ENCODE measurements at regions not wholly inside any gene's neighbourhood (a gene's known extent, or its start where the extent isn't known, plus 50 kb on each side); places are given as distances from the start of the nearest gene placed in this dataset.

GRCh38 chr2:573805-574392 lies 103.3 kb downstream of the TMEM18 start:
- no peaks in the 10 kb centered on the region for H3K79me1 ChIP-seq (ENCODE audit: low read depth, low read length)
- CTCF ChIA-PET (ENCODE audit: partially characterized antibody), result interaction anchor here (0.7 to 1.6 kb wide), 4 partner anchors 9 to 166 kb away, joined by 3 to 4 read pairs (median 3); no protein-coding TSS in a partner anchor
- H3K14ac ChIP-seq (ENCODE audit: insufficient read length), result no peak overlapping the region
- POLR2A ChIA-PET (ENCODE audit: partially characterized antibody), result no interaction called here
- DNase-seq (ENCODE audit: low read depth in 1 of 2, low spot score in 2 of 2) (no peak), FAIRE-seq (no peak)
- H3K9me3 ChIP-seq (ENCODE audit: insufficient read depth in 2 of 2, low read depth in 1 of 2, low read length in 1 of 2), result peaks cover 0 to 8% of the 10 kb centered on the region in 2 experiments; a peak in 1 of 4 replicates
- H3K18ac ChIP-seq (ENCODE audit: extremely low read depth, low read length), result no peak overlapping the region
- H3K27me3 ChIP-seq (replicated peaks in 1 of 4; ENCODE audit: control insufficient read depth in 3 of 4, extremely low read depth in 1 of 4, insufficient read depth in 3 of 4, low read length in 3 of 4), result no peaks in the 10 kb centered on the region
- no peak overlapping the region for H3K4me3 ChIP-seq (ENCODE audit: extremely low read depth in 1 of 4, insufficient read depth in 2 of 4, low read depth in 3 of 4, low read length in 4 of 4)
- H2BK12ac ChIP-seq (ENCODE audit: low read depth, low read length), result no peak overlapping the region
- H4K8ac ChIP-seq (ENCODE audit: extremely low read depth, insufficient read depth, low read length), result no peak overlapping the region
- WGBS, 2 experiments (ENCODE audit: extremely low coverage in 1 of 2, insufficient coverage in 1 of 2, insufficient read length in 1 of 2, insufficient replicate concordance in 2 of 2, low coverage in 1 of 2, low lambda C conversion rate in 2 of 2, missing lambda C conversion rate in 1 of 2), result 84% methylated on average over 6 of the region's 6 CpGs; no CpG with 5 or more reads in 1 of the 2 experiments
- no peak overlapping the region for H4K5ac ChIP-seq (ENCODE audit: insufficient read length, low read depth, low read length)
- no peak overlapping the region for H3K27ac ChIP-seq (ENCODE audit: low read depth, low read length)
- no peaks in the 10 kb centered on the region for H3K36me3 ChIP-seq (ENCODE audit: control insufficient read depth in 2 of 4, insufficient read depth in 4 of 4, low read length in 3 of 4)
- no peaks in the 10 kb centered on the region for H3K23me2 ChIP-seq (ENCODE audit: low read depth, low read length)
- H3K56ac ChIP-seq (replicated peaks; ENCODE audit: insufficient read length, low read depth, low read length), result no peak overlapping the region
- no peak overlapping the region for H2BK15ac ChIP-seq (ENCODE audit: low read length)
- TF ChIP-seq RNF2 (IDR thresholded peaks at IDR 0.05; ENCODE audit: borderline replicate concordance, low read depth, low read length, missing control alignments, poor library complexity, severe bottlenecking) (no peak), SP2 (IDR thresholded peaks at IDR 0.05; ENCODE audit: low read length) (no peak), POU5F1 (IDR thresholded peaks at IDR 0.05; ENCODE audit: low read depth, low read length) (no peak), SUZ12 (IDR thresholded peaks at IDR 0.05; ENCODE audit: low read length) (no peak), TCF12 (IDR thresholded peaks at IDR 0.05; ENCODE audit: low read depth, low read length) (no peak), CTCF (IDR thresholded peaks at IDR 0.05; ENCODE audit: control extremely low read depth in 1 of 3, insufficient read depth in 1 of 3, low read depth in 1 of 3, low read length in 3 of 3) (no peak), RXRA (IDR thresholded peaks at IDR 0.05; ENCODE audit: insufficient read depth, low read depth, low read length) (no peak), KDM1A (IDR thresholded peaks at IDR 0.05; ENCODE audit: borderline replicate concordance, low read length) (no peak), MAFK (IDR thresholded peaks at IDR 0.05; ENCODE audit: low read depth, low read length) (no peak)
- no peak overlapping the region for H2BK120ac ChIP-seq (replicated peaks; ENCODE audit: low read depth, low read length)
- no peaks in the 10 kb centered on the region for H4K20me1 ChIP-seq (replicated peaks in 1 of 2; ENCODE audit: control insufficient read depth in 1 of 2, insufficient read depth in 2 of 2, low read length in 2 of 2)
- H3K4ac ChIP-seq (replicated peaks; ENCODE audit: insufficient read length, low read depth, low read length), result no peak overlapping the region
- no peaks in the 10 kb centered on the region for H3K79me2 ChIP-seq (ENCODE audit: control insufficient read depth in 1 of 2, insufficient read depth in 2 of 2, low read length in 2 of 2)
- H2AFZ ChIP-seq (ENCODE audit: low read length), result no peak overlapping the region
- H2AK5ac ChIP-seq (ENCODE audit: low read depth, low read length), result no peak overlapping the region
- H3K23ac ChIP-seq (ENCODE audit: insufficient read length), result no peak overlapping the region
- H2BK20ac ChIP-seq (ENCODE audit: low read length), result no peak overlapping the region
- H2BK5ac ChIP-seq (ENCODE audit: low read depth, low read length), result no peak overlapping the region
- no peaks in the 10 kb centered on the region for H3K4me1 ChIP-seq (replicated peaks in 1 of 4; ENCODE audit: control insufficient read depth in 3 of 4, insufficient read depth in 4 of 4, low read length in 3 of 4)
- no peak overlapping the region for H3K4me2 ChIP-seq (ENCODE audit: insufficient read depth in 1 of 2, low read depth in 2 of 2, low read length in 2 of 2)
- no peak overlapping the region for H4K91ac ChIP-seq (replicated peaks; ENCODE audit: insufficient read length, low read length)
- no peak overlapping the region for H3K9ac ChIP-seq (replicated peaks in 1 of 4; ENCODE audit: extremely low read depth in 1 of 4, low read depth in 3 of 4, low read length in 3 of 4)
